ENCODE measurements at regions not wholly inside any gene's neighbourhood (a gene's known extent, or its start where the extent isn't known, plus 50 kb on each side); places are given as distances from the start of the nearest gene placed in this dataset.

DNA sequence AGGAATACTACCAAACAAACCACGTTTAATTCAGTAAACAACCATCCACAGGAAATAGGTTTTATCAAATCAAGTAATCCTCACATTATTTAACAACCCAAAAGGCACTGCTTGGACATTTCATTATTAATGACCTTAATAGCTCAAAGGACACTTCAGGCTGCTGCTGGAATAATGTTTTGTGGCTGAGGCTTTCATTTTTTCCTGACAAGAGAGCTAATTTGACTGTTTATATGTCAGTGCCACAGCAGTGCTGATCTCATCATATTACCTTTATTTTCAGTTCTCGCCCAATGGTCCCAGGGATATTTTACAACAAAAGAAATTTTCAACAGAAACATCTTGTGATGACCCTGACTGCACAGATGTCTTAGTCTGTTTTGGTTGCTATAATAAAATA, 589.8 kb upstream of the GRAMD2B start:
- no peak overlapping the region for H3K4me3 ChIP-seq (ENCODE audit: low read depth, low read length)
- no peak for DNase-seq (ENCODE audit: low read depth)

DNA sequence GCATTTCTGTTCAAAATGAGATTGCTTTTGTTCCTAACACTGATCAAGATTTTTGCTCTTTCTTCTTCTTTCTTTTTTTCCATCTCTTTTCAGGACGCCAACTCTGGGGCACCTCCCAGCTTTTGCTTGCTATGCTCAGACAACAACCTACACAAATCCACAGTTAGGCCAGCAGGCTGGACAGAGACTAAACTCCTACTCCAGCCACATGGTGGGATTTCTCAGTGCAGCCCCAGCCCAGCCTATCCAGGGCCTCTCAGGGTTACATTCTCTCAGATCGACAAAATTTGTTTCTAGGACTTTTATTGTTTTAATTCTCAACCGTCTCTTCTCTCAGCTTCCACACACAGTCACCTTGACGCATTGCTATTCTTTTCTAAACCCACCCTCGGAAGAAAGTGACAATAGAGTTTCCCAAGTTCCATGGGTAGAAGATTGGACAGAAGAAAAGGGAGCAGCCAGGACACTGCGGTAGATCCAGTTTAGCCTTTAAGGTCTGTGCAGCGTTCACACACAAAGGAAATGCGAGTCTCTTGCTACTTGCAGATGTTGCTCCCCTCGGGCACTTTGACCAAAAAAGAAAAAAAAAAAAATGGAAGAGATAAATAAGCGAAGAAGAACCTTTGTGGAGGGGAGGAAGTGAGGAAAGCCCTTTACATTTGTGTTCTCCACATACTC, 588.6 kb upstream of the GRAMD2B start:
- no peak for DNase-seq (ENCODE audit: low read depth)
- no peak overlapping the region for H3K4me3 ChIP-seq (ENCODE audit: low read depth, low read length)

DNA sequence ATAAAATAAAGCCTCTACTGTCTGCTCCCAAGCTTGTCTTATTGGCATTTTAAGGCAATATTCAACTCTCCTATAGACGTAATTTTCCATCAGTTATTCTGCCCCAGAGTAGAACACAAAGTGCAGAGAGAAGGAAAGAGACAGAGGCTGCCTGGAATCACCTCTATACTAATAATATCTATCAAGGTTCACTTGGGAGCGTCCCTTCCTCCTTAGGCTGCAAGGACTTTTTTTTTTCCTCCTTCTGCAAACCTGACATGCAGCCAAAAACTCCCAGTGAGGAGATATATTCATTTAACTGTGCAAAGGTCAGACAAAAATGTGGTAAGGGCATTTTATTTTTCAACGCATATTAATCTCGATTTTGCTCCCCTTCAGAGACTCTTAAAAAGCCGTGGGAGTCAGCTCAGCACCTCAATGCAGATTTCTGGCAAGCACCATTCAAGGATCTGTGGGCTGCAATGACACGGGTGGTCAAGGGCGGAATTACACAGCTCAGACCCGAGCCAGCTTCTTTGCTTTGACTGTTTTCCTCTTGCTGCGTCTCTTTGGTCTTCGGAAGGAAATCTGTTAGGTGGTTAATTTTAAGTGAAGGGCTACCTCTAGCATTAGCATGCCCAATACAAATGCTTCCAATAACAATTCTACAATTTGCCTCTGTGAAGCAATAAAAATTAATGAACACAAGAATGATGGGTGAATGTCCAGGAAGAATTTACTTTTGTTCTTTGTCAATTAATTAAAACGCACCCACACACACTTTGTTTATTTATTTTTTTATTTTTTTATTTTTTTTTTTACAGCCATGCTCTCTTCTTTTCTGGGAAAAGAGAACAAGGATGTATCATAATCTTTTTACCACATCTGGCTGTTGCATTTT, 587.7 kb upstream of the GRAMD2B start:
- DNase-seq (ENCODE audit: low read depth): peak; percentile 11
- H3K4me3 ChIP-seq (ENCODE audit: low read depth, low read length): no peak overlapping the region

DNA sequence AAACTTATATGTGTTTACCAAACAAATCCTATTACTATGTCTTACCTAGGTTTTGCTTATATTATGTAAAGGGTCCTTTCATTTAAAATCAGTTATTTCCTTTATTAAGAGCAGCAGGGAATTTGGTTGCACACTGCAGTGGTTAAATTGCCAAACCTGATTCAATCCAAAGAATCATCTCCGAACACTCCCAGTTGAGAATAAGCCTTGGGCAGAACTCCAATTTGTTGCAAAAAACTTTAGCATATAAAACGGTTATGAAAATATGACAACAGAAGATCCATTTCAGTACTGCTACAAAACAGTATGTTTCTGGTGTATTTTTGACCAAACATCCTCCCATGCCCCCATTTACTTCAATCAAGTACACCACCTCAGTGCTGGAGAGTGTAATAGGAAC, 587.0 kb upstream of the GRAMD2B start:
- H3K4me3 ChIP-seq (ENCODE audit: low read depth, low read length): no peak overlapping the region
- no peak for DNase-seq (ENCODE audit: low read depth)

DNA sequence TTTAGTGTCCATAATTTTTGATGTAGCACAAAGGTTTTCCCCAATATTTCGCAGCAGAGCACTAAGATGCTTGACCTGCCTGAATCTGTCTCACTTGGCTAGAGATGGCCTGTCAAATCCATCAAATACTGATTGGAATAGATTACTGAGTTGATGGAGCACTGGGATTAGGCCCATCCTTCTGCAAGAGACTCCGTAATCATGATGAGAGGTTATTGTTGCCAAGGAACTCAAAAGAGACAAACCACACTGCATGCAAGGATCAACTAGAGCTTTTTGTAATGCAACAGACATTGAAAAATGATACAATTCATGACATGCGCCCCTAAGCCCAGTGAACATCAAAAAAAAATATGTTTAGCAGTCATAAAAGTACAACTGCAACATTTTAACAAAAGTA, 585.3 kb upstream of the GRAMD2B start:
- DNase-seq (ENCODE audit: low read depth): no peak
- no peak overlapping the region for H3K4me3 ChIP-seq (ENCODE audit: low read depth, low read length)

GRCh38 chr5:125847561-125847960, 575.6 kb upstream of the GRAMD2B start:
- H3K4me3 ChIP-seq (ENCODE audit: low read depth, low read length): no peak overlapping the region
- no peak for DNase-seq (ENCODE audit: low read depth)

DNA sequence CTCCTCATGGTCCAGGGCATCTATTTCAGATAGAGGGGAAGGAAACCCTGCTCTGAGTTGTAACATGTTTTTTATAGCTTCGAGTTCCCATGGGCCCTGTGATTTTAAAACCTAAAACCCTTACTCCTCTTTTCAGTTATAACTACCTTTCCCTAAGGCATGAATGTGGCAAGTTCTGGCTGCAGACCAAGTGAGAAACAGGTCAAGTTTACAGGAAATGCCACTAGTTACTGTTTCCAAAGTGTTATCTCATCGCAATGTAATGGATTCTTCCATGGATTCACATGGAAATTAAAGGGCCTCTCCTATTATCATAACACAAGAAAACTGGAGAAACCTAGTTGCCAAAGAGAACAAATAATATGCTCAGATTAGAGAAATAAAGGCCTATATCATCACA, 574.5 kb upstream of the GRAMD2B start:
- no peak for DNase-seq (ENCODE audit: low read depth)
- no peak overlapping the region for H3K4me3 ChIP-seq (ENCODE audit: low read depth, low read length)

DNA sequence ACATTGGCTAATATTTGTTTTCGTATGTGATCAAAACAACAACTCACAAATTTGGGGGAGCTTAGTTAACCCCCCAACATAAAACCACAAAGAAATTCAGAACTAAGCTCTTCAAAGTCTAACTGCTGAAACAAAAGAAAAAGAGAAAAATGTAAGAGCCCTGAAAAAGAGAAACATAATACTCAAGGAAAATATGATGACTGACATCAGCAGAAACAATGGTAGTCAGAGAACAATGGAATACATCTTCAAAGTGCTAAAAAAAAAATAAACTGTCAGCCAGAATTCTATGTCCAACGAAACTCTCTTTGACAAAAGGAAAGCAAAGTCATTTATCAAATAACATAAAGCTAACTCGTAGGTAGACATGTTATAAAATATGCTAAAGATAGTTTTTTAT, 566.3 kb upstream of the GRAMD2B start:
- H3K4me3 ChIP-seq (ENCODE audit: low read depth, low read length): no peak overlapping the region
- no peak for DNase-seq (ENCODE audit: low read depth)

DNA sequence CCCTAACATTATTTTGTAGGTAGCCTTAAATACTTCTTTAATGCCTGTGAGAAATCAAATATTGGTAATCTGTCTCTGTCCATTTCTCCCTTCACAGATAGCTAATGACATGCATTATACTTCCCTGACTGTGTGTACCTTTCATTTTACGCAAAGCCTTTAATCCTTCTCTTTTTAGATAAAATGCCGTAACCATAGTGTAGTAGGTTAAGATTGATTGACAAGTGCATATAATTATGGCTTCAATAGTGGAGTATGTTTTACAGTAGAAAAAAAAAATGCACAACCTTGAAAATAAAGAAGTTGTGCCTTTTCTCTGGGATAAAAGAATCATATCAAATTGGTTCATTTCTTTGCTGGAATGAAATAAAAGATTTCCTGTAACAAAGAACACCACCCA, 559.6 kb upstream of the GRAMD2B start:
- DNase-seq (ENCODE audit: low read depth): no peak
- H3K4me3 ChIP-seq (ENCODE audit: low read depth, low read length): no peak overlapping the region

- peak; percentile 56 for DNase-seq (ENCODE audit: low read depth)
- H3K4me3 ChIP-seq (ENCODE audit: low read depth, low read length): no peak overlapping the region
Observed at GRCh38 chr5:125865166-125865815, 557.9 kb upstream of the GRAMD2B start.

DNA sequence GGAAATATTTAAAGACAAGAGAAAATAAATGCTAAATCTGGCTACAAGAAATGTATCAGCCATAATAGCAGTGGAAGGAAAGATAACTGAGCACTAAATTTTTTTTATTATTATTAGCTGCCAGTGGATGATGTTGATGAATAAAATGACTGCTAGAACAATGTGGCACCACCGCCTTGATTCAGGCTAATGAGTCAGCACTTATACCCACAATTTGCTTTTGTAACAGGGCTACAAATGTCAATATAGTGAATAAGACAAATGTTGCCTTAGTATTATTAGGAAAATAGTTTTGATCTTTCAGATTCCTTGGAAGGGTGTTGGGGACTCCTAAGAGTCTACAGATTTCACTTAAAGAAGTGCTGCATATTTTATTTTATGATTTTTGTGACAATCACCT, 555.2 kb upstream of the GRAMD2B start:
- H3K4me3 ChIP-seq (ENCODE audit: low read depth, low read length): no peak overlapping the region
- no peak for DNase-seq (ENCODE audit: low read depth)

GRCh38 chr5:125870256-125870655, 553.0 kb upstream of the GRAMD2B start:
- no peak overlapping the region for H3K4me3 ChIP-seq (ENCODE audit: low read depth, low read length)
- no peak for DNase-seq (ENCODE audit: low read depth)

DNA sequence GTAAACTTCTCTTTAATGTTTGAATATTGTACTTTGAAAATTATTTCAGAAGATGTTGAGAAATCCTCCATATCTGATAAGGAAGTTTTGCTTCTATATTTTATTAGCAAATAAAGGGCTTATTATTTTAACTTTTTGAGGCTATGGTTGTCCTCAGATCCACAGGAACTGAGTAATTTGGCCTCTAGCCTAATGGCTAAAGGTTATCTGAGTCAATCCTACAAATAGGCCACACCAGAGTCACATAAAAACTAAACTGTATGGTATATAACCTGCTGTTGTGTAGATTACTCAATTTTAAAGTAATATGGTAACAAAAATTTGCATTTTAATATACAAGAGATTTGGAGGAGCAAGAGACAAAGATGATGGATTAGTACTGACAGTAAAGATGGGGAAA, 549.2 kb upstream of the GRAMD2B start:
- no peak overlapping the region for H3K4me3 ChIP-seq (ENCODE audit: low read depth, low read length)
- DNase-seq (ENCODE audit: low read depth): no peak

DNA sequence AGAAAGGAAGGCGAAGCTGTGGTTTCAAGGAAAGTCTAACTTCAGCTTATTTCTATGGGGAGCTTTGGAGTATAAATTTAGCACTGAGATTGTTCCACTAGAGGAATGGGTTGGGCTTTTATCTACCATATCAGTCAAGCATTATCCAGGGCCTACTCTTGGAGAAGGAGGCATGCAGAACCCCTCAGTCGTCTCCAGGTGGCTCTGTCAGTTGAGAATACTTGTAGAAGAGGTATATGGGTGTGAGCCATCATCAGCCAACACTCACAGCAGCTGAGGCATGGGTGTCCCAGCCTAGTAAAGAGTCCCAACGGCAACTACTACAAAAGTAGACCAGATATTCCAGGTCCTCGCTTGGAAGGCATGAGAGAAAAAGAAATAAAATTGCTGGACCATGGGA, 548.5 kb upstream of the GRAMD2B start:
- no peak for DNase-seq (ENCODE audit: low read depth)
- no peak overlapping the region for H3K4me3 ChIP-seq (ENCODE audit: low read depth, low read length)

DNA sequence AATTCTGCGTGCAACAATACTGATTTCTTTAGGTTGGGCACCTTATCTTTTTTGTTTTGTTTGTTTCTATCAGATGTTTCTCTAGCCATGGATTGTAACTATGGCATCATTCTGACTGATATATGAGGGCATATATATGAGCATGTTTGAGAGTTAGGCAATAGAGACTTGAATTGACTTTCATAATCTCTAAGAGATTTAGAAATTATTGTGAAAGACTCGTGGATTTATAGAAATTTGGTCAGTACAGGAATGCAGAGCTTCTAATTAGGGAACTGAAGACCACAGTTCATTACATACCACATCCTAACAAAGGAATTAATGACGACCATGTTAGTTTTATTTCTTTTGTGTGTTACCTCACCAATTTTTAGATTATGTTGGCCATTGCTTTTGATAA, 546.0 kb upstream of the GRAMD2B start:
- H3K4me3 ChIP-seq (ENCODE audit: low read depth, low read length): no peak overlapping the region
- DNase-seq (ENCODE audit: low read depth): no peak

DNA sequence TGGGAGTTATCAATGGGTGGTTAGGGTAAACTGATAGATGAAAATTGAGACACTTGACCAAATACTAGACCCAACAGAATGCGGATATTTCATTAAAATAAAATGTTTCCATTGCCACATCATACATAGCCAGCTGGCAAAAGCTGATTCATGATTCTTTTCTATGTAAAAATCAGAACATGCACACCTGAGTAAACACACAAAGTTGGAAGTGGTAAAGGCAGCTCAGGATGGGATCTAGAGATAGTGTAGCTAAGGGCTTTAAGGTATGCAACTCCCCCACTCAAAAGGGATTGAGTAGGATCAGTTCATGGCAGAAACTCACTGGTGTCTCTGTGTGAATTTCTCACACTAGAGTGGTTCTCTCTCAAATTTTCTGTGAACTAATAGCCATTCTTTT, 541.1 kb upstream of the GRAMD2B start:
- DNase-seq (ENCODE audit: low read depth): no peak
- no peak overlapping the region for H3K4me3 ChIP-seq (ENCODE audit: low read depth, low read length)

DNA sequence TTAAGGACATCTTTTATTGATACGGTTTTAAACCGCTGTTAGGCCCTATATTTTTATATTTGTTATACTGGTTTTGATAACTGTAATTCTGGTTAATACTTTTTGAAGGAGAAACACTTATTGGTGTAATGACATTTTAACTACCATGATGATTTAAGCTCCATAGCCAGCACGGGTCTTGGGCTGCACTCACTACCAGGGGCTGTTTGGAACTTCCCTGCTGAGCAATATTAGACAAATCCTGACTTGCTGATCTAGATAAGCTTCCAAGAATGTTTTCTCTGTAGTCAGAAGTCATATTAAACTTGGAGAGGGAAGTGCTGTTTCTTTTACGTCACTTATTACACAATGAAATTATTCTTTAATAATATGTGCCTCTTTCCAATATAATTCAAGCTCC, 540.0 kb upstream of the GRAMD2B start:
- no peak overlapping the region for H3K4me3 ChIP-seq (ENCODE audit: low read depth, low read length)
- DNase-seq (ENCODE audit: low read depth): no peak

DNA sequence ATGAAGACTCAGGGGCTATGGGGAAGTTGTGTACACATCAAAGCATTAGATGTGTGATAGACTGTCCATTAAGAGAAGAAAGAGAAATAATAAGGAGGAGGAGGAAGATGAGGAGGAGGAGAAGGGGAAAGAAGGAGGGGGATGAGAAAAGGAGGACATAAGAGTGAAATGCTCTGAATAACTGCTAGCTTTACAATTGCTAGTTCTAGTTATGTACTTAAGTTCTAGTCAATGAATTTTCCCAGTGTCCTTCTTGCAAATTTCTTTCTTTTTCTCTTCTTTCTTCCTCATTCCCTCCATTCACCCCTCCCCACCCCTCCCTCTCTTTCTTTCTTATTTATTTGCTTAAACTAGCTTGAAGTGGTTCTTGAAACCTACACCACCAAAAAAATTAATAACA, 534.9 kb upstream of the GRAMD2B start:
- no peak overlapping the region for H3K4me3 ChIP-seq (ENCODE audit: low read depth, low read length)
- DNase-seq (ENCODE audit: low read depth): no peak

- no peak overlapping the region for H3K4me3 ChIP-seq (ENCODE audit: low read depth, low read length)
- DNase-seq (ENCODE audit: low read depth): no peak
Observed at GRCh38 chr5:125890511-125890931, 532.7 kb upstream of the GRAMD2B start.

GRCh38 chr5:125891061-125891725, 532.0 kb upstream of the GRAMD2B start:
- no peak overlapping the region for H3K4me3 ChIP-seq (ENCODE audit: low read depth, low read length)
- DNase-seq (ENCODE audit: low read depth): peak; percentile 21

All from skeletal muscle cell (primary cell).